Mesodermal cell (in vitro differentiated cells): ENCODE measurements at regions not wholly inside any gene's neighbourhood (a gene's known extent, or its start where the extent isn't known, plus 50 kb on each side); places are given as distances from the start of the nearest gene placed in this dataset.

Experiments used
- H3K27ac ChIP-seq: 2 replicates; pipeline ENCODE4 v1.7.0; 2013; ENCODE audit warnings: mild to moderate bottlenecking, low read depth, low read length, moderate library complexity; ENCODE audit not compliant: severe bottlenecking
- H3K36me3 ChIP-seq: 2 replicates; pipeline ENCODE4 v1.7.1; 2013; ENCODE audit warnings: mild to moderate bottlenecking, low read length, moderate library complexity; ENCODE audit not compliant: control insufficient read depth, insufficient read depth
- H3K4me1 ChIP-seq: one replicate; pipeline ENCODE4 v1.7.1; 2013; ENCODE audit warnings: mild to moderate bottlenecking, low read length; ENCODE audit not compliant: insufficient read depth, control insufficient read depth, poor library complexity, severe bottlenecking
- H3K4me3 ChIP-seq: 2 replicates; pipeline ENCODE4 v1.7.0; 2013; ENCODE audit warnings: low read length, control low read depth, mild to moderate bottlenecking; ENCODE audit not compliant: insufficient read depth, poor library complexity, severe bottlenecking; ENCODE audit errors: extremely low read depth
- H3K9me3 ChIP-seq: 2 replicates; pipeline ENCODE4 v1.7.1; 2013; ENCODE audit warnings: mild to moderate bottlenecking, low read length, moderate library complexity; ENCODE audit not compliant: control insufficient read depth
- WGBS, 2 experiments: methylation state at CpG; one replicate each; pipeline ENCODE4 v1.1.5; 2013; ENCODE audit warnings: missing lambda C conversion rate in 2 of 2; ENCODE audit not compliant: insufficient coverage in 2 of 2; 5-methylcytosine and 5-hydroxymethylcytosine counted together

DNA sequence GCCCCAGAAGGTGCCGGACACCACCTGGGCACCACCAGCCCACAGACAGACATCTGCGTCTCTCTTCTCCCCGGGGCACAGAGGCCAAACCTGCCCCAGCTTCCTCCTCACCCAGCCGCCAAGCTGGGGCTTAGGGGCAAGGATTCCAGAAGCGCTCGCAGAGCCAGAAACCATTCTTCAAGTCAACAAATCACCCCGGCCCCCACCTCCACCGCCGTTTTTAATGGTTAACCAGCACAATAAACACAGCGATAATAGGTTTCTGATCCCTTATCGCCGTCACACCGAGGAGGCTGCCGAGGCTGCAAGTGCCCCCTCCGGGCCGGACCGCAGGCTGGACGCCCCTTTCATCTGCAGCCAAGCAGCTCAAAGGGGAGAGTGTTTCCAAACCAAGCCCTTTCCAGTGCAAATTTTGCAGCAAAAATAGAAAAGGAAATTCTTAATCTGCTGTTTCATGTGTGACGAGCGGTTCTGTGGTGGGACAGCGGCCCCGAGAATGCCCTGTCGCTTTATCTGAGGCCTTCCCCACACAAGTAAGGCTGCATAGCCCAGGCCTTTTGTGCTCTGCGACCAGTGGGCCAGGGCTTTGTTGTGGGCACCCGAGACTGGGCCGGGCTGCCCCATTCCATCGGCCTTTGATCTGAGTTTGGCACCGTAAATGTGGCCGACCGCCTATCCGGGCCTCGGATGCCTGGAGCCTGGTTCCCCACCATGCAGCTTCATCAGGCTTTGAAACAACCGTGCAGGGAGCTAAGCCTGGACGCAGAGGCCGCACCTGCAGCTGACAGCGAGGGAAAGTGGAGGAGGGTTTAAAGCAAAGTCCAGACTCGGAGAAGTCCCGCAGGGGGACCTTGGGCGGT, 83.2 kb downstream of the FOXL3 start:
- H3K27ac ChIP-seq, result no peak overlapping the region
- H3K4me3 ChIP-seq, result no peak overlapping the region
- 77 to 79% methylated on average over 31 to 36 of the region's 39 CpGs for WGBS, 2 experiments
- H3K4me1 ChIP-seq, result peaks cover 3% of the 10 kb centered on the region
- no peaks in the 10 kb centered on the region for H3K36me3 ChIP-seq
- no peaks in the 10 kb centered on the region for H3K9me3 ChIP-seq

GRCh38 chr7:373818-374705, 84.1 kb downstream of the FOXL3 start:
- no peaks in the 10 kb centered on the region for H3K9me3 ChIP-seq
- 85 to 88% methylated on average over 21 to 22 of the region's 23 CpGs for WGBS, 2 experiments
- peaks cover 3% of the 10 kb centered on the region for H3K4me1 ChIP-seq
- H3K36me3 ChIP-seq, result no peaks in the 10 kb centered on the region
- no peak overlapping the region for H3K27ac ChIP-seq
- no peak overlapping the region for H3K4me3 ChIP-seq

- no peak overlapping the region for H3K27ac ChIP-seq
- H3K4me1 ChIP-seq, result peaks cover 7% of the 10 kb centered on the region
- no peaks in the 10 kb centered on the region for H3K9me3 ChIP-seq
- no peak overlapping the region for H3K4me3 ChIP-seq
- 92 to 93% methylated on average over 31 of the region's 31 CpGs for whole genome bisulfite sequencing, 2 experiments
- H3K36me3 ChIP-seq, result no peaks in the 10 kb centered on the region
These were observed 84.8 kb downstream of the FOXL3 start for GRCh38 chr7:374706-375311.

DNA sequence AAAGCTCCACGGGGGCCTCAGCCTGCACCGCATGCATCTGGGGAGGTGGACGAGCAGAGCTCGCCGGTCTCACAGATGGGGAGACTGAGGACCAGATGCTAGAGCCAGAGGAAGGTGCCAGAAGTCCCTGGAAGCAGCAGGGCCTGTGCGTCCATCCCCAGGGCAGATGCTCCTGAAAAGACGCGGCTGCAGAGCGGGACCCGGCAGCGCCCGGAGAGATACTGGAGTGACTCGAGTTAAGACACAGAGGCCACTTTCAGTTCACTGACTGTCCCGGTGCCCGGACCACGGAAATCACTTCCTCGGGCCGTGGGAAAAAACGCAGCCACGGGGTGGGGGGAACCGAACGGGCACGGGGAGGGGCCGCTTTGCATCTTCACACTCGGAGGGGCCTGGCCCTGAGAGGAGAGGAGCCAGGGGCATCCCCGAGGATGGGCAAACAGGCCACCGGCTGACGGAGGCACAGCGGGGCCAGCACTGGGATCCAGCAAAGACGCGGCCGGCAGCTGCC, 85.4 kb downstream of the FOXL3 start:
- Histone ChIP-seq H3K4me1 (peaks cover 7% of the 10 kb centered on the region), H3K4me3 (no peak overlapping the region), H3K9me3 (no peaks in the 10 kb centered on the region), H3K27ac (no peak overlapping the region), H3K36me3 (no peaks in the 10 kb centered on the region)
- WGBS, 2 experiments, result 92 to 94% methylated on average over 32 of the region's 32 CpGs

GRCh38 chr7:375901-376305, 85.9 kb downstream of the FOXL3 start:
- Histone ChIP-seq H3K36me3 (no peaks in the 10 kb centered on the region), H3K4me3 (no peak overlapping the region), H3K9me3 (no peaks in the 10 kb centered on the region), H3K27ac (no peak overlapping the region), H3K4me1 (peaks cover 7% of the 10 kb centered on the region)
- 88 to 95% methylated on average over 9 to 17 of the region's 19 CpGs for WGBS, 2 experiments

- 86 to 91% methylated on average over 36 to 39 of the region's 39 CpGs for WGBS, 2 experiments
- Histone ChIP-seq H3K4me1 (peaks cover 7% of the 10 kb centered on the region), H3K27ac (no peak overlapping the region)
These were observed 86.5 kb downstream of the FOXL3 start for GRCh38 chr7:376306-377079.

GRCh38 chr7:377080-378040, 87.4 kb downstream of the FOXL3 start:
- no peaks in the 10 kb centered on the region for H3K9me3 ChIP-seq
- 82 to 84% methylated on average over 28 to 29 of the region's 35 CpGs for WGBS, 2 experiments
- no peaks in the 10 kb centered on the region for H3K36me3 ChIP-seq
- H3K27ac ChIP-seq, result no peak overlapping the region
- H3K4me3 ChIP-seq, result no peak overlapping the region
- peaks cover 7% of the 10 kb centered on the region for H3K4me1 ChIP-seq

More at GRCh38 chr7:376306-377079, 86.5 kb downstream of the FOXL3 start:
- Histone ChIP-seq H3K36me3 (no peaks in the 10 kb centered on the region), H3K4me3 (no peak overlapping the region), H3K9me3 (no peaks in the 10 kb centered on the region)

- H3K9me3 ChIP-seq, result no peaks in the 10 kb centered on the region
- H3K4me3 ChIP-seq, result no peak overlapping the region
- peaks cover 7% of the 10 kb centered on the region for H3K4me1 ChIP-seq
- H3K27ac ChIP-seq, result no peak overlapping the region
- WGBS, 2 experiments, result 88 to 94% methylated on average over 9 to 11 of the region's 13 CpGs
- no peaks in the 10 kb centered on the region for H3K36me3 ChIP-seq
These were observed 88.1 kb downstream of the FOXL3 start for GRCh38 chr7:378041-378420.
